Endodermal cell (in vitro differentiated cells): ENCODE measurements at regions not wholly inside any gene's neighbourhood (a gene's known extent, or its start where the extent isn't known, plus 50 kb on each side); places are given as distances from the start of the nearest gene placed in this dataset.

Experiments
- DNase-seq: peaks from one replicate; pipeline ENCODE4 v3.0.0-alpha.2; 2017
- H3K27ac ChIP-seq: 2 replicates; pipeline ENCODE4 v1.5.1; 2013; ENCODE audit warnings: mild to moderate bottlenecking, low read depth, low read length, moderate library complexity
- H3K27me3 ChIP-seq: 2 replicates; pipeline ENCODE4 v1.6.1; 2013; ENCODE audit warnings: mild to moderate bottlenecking, low read length, moderate library complexity; ENCODE audit not compliant: insufficient read depth, control insufficient read depth, poor library complexity, severe bottlenecking
- H3K36me3 ChIP-seq: 2 replicates; pipeline ENCODE4 v1.7.0; 2013; ENCODE audit warnings: mild to moderate bottlenecking, low read length, moderate library complexity; ENCODE audit not compliant: control insufficient read depth, insufficient read depth
- H3K4me1 ChIP-seq: one replicate; pipeline ENCODE4 v1.7.0; 2013; ENCODE audit warnings: low read length; ENCODE audit not compliant: control insufficient read depth, insufficient read depth
- H3K4me3 ChIP-seq: 2 replicates; pipeline ENCODE4 v1.5.1; 2013; ENCODE audit warnings: mild to moderate bottlenecking, low read length, moderate library complexity
- H3K9ac ChIP-seq: 2 replicates; pipeline ENCODE4 v1.6.1; 2013; ENCODE audit warnings: mild to moderate bottlenecking, low read length, moderate library complexity; ENCODE audit not compliant: poor library complexity, severe bottlenecking; ENCODE audit errors: extremely low read depth
- H3K9me3 ChIP-seq: 2 replicates; pipeline ENCODE4 v1.6.1; 2013; ENCODE audit warnings: mild to moderate bottlenecking, low read length, moderate library complexity; ENCODE audit not compliant: control insufficient read depth
- H3K27ac Mint-ChIP-seq: 2 replicates; pipeline ENCODE4 v1.8.0; 2020; ENCODE audit warnings: mixed read lengths
- H3K27me3 Mint-ChIP-seq: 2 replicates; pipeline ENCODE4 v1.8.0; 2021; ENCODE audit warnings: mild to moderate bottlenecking, mixed read lengths; ENCODE audit not compliant: insufficient read depth
- H3K36me3 Mint-ChIP-seq: 2 replicates; pipeline ENCODE4 v1.8.0; 2020; ENCODE audit warnings: low read depth, mixed read lengths
- H3K4me1 Mint-ChIP-seq: 2 replicates; pipeline ENCODE4 v1.8.0; 2020; ENCODE audit warnings: mixed read lengths
- H3K4me3 Mint-ChIP-seq: 2 replicates; pipeline ENCODE4 v1.8.0; 2020; ENCODE audit warnings: mild to moderate bottlenecking, moderate library complexity, mixed read lengths
- H3K9me3 Mint-ChIP-seq: 2 replicates; pipeline ENCODE4 v1.8.0; 2020; ENCODE audit warnings: mild to moderate bottlenecking, mixed read lengths
- CTCF ChIP-seq: fragments of 200-600 bp; sonication (generic); conservative IDR thresholded peaks from 2 replicates; pipeline ENCODE4 v1.5.0; 2021; ENCODE audit warnings: antibody characterized with exemption, mild to moderate bottlenecking
- WGBS, 2 experiments: methylation state at CpG; one replicate each; pipeline versions ENCODE4 v1.1.5 to v1.1.7; 2013; ENCODE audit warnings: missing lambda C conversion rate in 2 of 2, mixed read lengths in 1 of 2; ENCODE audit not compliant: insufficient coverage in 1 of 2, insufficient read length in 1 of 2; 5-methylcytosine and 5-hydroxymethylcytosine counted together

DNA sequence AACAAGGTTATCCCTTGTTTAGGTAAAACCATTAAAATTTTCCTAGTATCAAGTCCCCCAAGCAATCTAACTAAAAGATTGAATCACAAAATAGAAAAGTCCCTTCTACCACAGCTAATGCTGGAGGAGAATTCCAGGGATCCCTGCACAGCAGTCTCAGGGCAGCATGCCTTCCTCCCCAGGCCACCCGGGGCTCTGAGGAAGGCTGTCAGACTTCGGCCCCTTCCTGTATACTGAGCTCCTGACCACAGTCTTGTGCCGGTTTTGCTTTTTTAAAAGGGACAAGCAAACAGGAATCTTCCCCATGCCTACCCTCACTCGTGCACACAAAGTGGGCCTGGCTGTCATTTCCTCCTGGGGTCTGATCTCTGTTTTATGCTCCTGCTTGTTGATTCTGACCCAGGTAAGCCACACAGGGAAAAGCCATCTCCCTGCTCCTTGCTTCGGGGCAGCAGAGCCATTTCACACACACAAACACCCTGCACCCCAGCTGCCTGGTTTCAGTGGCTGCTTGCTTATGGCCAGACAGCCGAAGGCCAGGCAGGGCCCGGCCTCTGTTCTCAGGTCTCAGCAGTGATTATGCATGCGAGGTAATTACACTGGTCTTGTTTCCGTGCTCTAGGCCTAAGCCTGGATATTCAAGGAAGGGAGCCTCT lies 211.9 kb downstream of the NXNL2 start:
- Histone ChIP-seq H3K4me3 (no peak overlapping the region), H3K27ac (peak overlapping the region; percentile 40), H3K9me3 (peaks cover 4% of the 10 kb centered on the region), H3K4me1 (peaks cover 3% of the 10 kb centered on the region), H3K9ac (no peak overlapping the region), H3K27me3 (no peaks in the 10 kb centered on the region), H3K36me3 (no peaks in the 10 kb centered on the region)
- TF ChIP-seq CTCF = no peak
- no peaks in the 10 kb centered on the region for H3K36me3 Mint-ChIP-seq
- H3K9me3 Mint-ChIP-seq = peaks cover 6% of the 10 kb centered on the region
- peak overlapping the region; percentile 93 for H3K27ac Mint-ChIP-seq
- H3K4me1 Mint-ChIP-seq = peaks cover 31% of the 10 kb centered on the region
- WGBS, 2 experiments = 50% methylated on average over 9 of the region's 9 CpGs
- DNase-seq = peak; percentile 78
- H3K27me3 Mint-ChIP-seq = no peaks in the 10 kb centered on the region
- no peak overlapping the region for H3K4me3 Mint-ChIP-seq

DNA sequence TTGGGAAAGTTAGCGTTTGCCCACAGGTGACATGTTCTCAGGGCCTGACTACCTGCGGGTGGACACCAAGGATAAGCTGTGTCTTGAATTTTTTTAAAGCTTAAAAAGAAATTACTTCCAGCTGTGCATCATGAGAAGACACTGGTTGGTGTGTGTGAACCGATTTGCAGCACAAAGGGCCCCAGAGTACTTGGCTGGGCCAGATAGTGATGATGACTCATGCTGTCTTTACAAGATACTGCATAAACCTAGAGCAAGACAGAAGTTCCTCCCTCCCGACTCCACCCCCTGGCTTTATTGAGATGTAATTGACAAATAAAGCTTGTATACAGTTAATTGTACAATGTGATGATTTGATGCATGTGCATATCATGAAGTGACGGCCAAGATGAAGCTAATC lies 212.8 kb downstream of the NXNL2 start:
- TF ChIP-seq CTCF = no peak
- Mint-ChIP-seq H3K4me3 (no peak overlapping the region), H3K27ac (peak overlapping the region; percentile 93), H3K36me3 (no peaks in the 10 kb centered on the region), H3K27me3 (no peaks in the 10 kb centered on the region), H3K4me1 (peaks cover 31% of the 10 kb centered on the region), H3K9me3 (peaks cover 6% of the 10 kb centered on the region)
- H3K27me3 ChIP-seq = no peaks in the 10 kb centered on the region
- H3K9ac ChIP-seq = no peak overlapping the region
- H3K36me3 ChIP-seq = no peaks in the 10 kb centered on the region
- peaks cover 4% of the 10 kb centered on the region for H3K9me3 ChIP-seq
- H3K27ac ChIP-seq = no peak overlapping the region
- 59 to 73% methylated on average over 3 to 5 of the region's 5 CpGs for WGBS, 2 experiments
- H3K4me3 ChIP-seq = no peak overlapping the region
- H3K4me1 ChIP-seq = peaks cover 3% of the 10 kb centered on the region
- DNase-seq = peak; percentile 76

DNA sequence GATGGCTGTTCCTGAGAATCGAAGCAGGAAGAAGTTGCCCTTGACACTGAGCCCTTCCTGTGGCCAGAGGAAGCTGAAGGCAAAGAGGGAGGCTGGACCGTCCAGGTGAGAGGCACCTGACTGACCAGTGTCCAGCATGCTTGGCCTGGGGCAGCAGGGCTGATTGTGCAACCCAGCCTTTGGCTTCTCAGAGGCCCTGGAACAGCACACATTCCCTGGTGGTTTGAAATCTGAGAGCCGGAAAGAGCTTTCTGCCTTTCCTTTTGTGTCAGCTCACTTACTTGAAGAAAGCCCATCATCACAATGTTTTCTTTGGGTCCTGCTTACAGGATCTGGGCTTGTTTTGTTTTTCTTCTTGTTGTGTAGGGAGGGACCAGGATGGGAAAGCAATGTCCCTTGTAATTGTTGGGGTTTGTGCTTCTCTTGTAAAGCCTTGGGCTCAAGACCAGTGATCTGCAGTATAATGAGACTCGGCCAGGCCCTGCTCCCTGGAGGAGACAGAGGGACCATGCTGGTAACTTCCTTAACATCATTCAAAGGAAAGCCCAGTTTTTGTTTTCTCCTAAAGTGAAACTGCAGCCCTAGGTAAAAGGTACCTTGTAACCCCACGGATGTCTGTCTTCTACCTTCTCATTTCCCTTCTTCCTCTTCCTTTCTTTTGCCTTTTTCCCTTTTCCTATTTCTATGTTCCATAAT lies 213.7 kb downstream of the NXNL2 start:
- no peak for DNase-seq
- Mint-ChIP-seq H3K27ac (peak overlapping the region; percentile 55), H3K27me3 (no peaks in the 10 kb centered on the region), H3K4me1 (peaks cover 31% of the 10 kb centered on the region), H3K36me3 (no peaks in the 10 kb centered on the region), H3K9me3 (peaks cover 6% of the 10 kb centered on the region), H3K4me3 (no peak overlapping the region)
- Histone ChIP-seq H3K9ac (no peak overlapping the region), H3K4me3 (no peak overlapping the region), H3K27ac (no peak overlapping the region), H3K9me3 (peaks cover 4% of the 10 kb centered on the region), H3K4me1 (peaks cover 3% of the 10 kb centered on the region), H3K36me3 (no peaks in the 10 kb centered on the region), H3K27me3 (no peaks in the 10 kb centered on the region)
- WGBS, 2 experiments = 86 to 90% methylated on average over 4 to 5 of the region's 5 CpGs
- no peak for TF ChIP-seq CTCF
